Endodermal cell (in vitro differentiated cells): ENCODE measurements at regions not wholly inside any gene's neighbourhood (a gene's known extent, or its start where the extent isn't known, plus 50 kb on each side); places are given as distances from the start of the nearest gene placed in this dataset.

Source experiments
- DNase-seq: peaks from one replicate; pipeline ENCODE4 v3.0.0-alpha.2; 2017
- H3K27ac ChIP-seq: 2 replicates; pipeline ENCODE4 v1.5.1; 2013; ENCODE audit warnings: mild to moderate bottlenecking, low read depth, low read length, moderate library complexity
- H3K27me3 ChIP-seq: 2 replicates; pipeline ENCODE4 v1.6.1; 2013; ENCODE audit warnings: mild to moderate bottlenecking, low read length, moderate library complexity; ENCODE audit not compliant: insufficient read depth, control insufficient read depth, poor library complexity, severe bottlenecking
- H3K36me3 ChIP-seq: 2 replicates; pipeline ENCODE4 v1.7.0; 2013; ENCODE audit warnings: mild to moderate bottlenecking, low read length, moderate library complexity; ENCODE audit not compliant: control insufficient read depth, insufficient read depth
- H3K4me1 ChIP-seq: one replicate; pipeline ENCODE4 v1.7.0; 2013; ENCODE audit warnings: low read length; ENCODE audit not compliant: control insufficient read depth, insufficient read depth
- H3K4me3 ChIP-seq: 2 replicates; pipeline ENCODE4 v1.5.1; 2013; ENCODE audit warnings: mild to moderate bottlenecking, low read length, moderate library complexity
- H3K9ac ChIP-seq: 2 replicates; pipeline ENCODE4 v1.6.1; 2013; ENCODE audit warnings: mild to moderate bottlenecking, low read length, moderate library complexity; ENCODE audit not compliant: poor library complexity, severe bottlenecking; ENCODE audit errors: extremely low read depth
- H3K9me3 ChIP-seq: 2 replicates; pipeline ENCODE4 v1.6.1; 2013; ENCODE audit warnings: mild to moderate bottlenecking, low read length, moderate library complexity; ENCODE audit not compliant: control insufficient read depth
- H3K27ac Mint-ChIP-seq: 2 replicates; pipeline ENCODE4 v1.8.0; 2020; ENCODE audit warnings: mixed read lengths
- H3K27me3 Mint-ChIP-seq: 2 replicates; pipeline ENCODE4 v1.8.0; 2021; ENCODE audit warnings: mild to moderate bottlenecking, mixed read lengths; ENCODE audit not compliant: insufficient read depth
- H3K36me3 Mint-ChIP-seq: 2 replicates; pipeline ENCODE4 v1.8.0; 2020; ENCODE audit warnings: low read depth, mixed read lengths
- H3K4me1 Mint-ChIP-seq: 2 replicates; pipeline ENCODE4 v1.8.0; 2020; ENCODE audit warnings: mixed read lengths
- H3K4me3 Mint-ChIP-seq: 2 replicates; pipeline ENCODE4 v1.8.0; 2020; ENCODE audit warnings: mild to moderate bottlenecking, moderate library complexity, mixed read lengths
- H3K9me3 Mint-ChIP-seq: 2 replicates; pipeline ENCODE4 v1.8.0; 2020; ENCODE audit warnings: mild to moderate bottlenecking, mixed read lengths
- WGBS, 2 experiments: methylation state at CpG; one replicate each; pipeline versions ENCODE4 v1.1.5 to v1.1.7; 2013; ENCODE audit warnings: missing lambda C conversion rate in 2 of 2, mixed read lengths in 1 of 2; ENCODE audit not compliant: insufficient coverage in 1 of 2, insufficient read length in 1 of 2; 5-methylcytosine and 5-hydroxymethylcytosine counted together
- TF ChIP-seq, protein P1 (sequence below): fragments of 200-600 bp; sonication (generic); conservative IDR thresholded peaks from 2 replicates; pipeline ENCODE4 v1.5.0; 2021; ENCODE audit warnings: antibody characterized with exemption, mild to moderate bottlenecking

DNA sequence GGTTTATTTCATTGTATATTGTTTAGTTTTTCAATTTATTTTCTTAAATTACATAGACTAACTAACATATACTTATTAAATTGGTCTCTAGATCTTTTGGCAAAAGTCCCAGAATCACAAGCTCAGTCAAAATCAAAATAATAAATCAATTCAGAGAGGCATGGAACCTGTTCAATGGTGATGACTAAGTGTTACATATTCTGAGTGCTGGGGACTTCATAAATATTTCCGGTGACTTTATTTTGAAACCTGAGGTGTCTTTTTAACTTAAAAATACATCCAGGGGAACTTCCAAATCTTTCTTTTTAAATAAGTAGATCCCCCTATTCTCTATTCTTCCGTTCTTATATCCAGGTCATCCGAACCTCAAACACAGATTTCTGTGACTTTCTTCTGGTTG, 89.6 kb upstream of the ZNF804B start:
- Histone ChIP-seq H3K4me3 (no peak overlapping the region), H3K27me3 (no peaks in the 10 kb centered on the region), H3K4me1 (no peaks in the 10 kb centered on the region), H3K27ac (no peak overlapping the region), H3K9me3 (no peaks in the 10 kb centered on the region), H3K36me3 (no peaks in the 10 kb centered on the region), H3K9ac (no peak overlapping the region)
- DNase-seq = no peak
- Mint-ChIP-seq H3K4me1 (no peaks in the 10 kb centered on the region), H3K36me3 (no peaks in the 10 kb centered on the region), H3K4me3 (no peak overlapping the region), H3K27me3 (no peaks in the 10 kb centered on the region), H3K27ac (no peak overlapping the region), H3K9me3 (no peaks in the 10 kb centered on the region)
- WGBS, 2 experiments = 94 to 100% methylated on average over 3 of the region's 3 CpGs
- TF ChIP-seq, protein P1, sequence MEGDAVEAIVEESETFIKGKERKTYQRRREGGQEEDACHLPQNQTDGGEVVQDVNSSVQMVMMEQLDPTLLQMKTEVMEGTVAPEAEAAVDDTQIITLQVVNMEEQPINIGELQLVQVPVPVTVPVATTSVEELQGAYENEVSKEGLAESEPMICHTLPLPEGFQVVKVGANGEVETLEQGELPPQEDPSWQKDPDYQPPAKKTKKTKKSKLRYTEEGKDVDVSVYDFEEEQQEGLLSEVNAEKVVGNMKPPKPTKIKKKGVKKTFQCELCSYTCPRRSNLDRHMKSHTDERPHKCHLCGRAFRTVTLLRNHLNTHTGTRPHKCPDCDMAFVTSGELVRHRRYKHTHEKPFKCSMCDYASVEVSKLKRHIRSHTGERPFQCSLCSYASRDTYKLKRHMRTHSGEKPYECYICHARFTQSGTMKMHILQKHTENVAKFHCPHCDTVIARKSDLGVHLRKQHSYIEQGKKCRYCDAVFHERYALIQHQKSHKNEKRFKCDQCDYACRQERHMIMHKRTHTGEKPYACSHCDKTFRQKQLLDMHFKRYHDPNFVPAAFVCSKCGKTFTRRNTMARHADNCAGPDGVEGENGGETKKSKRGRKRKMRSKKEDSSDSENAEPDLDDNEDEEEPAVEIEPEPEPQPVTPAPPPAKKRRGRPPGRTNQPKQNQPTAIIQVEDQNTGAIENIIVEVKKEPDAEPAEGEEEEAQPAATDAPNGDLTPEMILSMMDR = no peak

GRCh38 chr7:88668591-88668990, 90.9 kb upstream of the ZNF804B start:
- Histone ChIP-seq H3K9ac (no peak overlapping the region), H3K27ac (no peak overlapping the region), H3K27me3 (no peaks in the 10 kb centered on the region), H3K9me3 (no peaks in the 10 kb centered on the region), H3K4me1 (no peaks in the 10 kb centered on the region), H3K36me3 (no peaks in the 10 kb centered on the region), H3K4me3 (no peak overlapping the region)
- TF ChIP-seq, protein P1 = no peak
- Mint-ChIP-seq H3K9me3 (no peaks in the 10 kb centered on the region), H3K27me3 (no peaks in the 10 kb centered on the region), H3K36me3 (no peaks in the 10 kb centered on the region), H3K4me1 (peaks cover 2% of the 10 kb centered on the region), H3K27ac (no peak overlapping the region), H3K4me3 (no peak overlapping the region)
- 85% methylated on average over 1 of the region's 1 CpG; no CpG with 5 or more reads in 1 of the 2 experiments for WGBS, 2 experiments
- no peak for DNase-seq

- H3K27ac Mint-ChIP-seq = no peak overlapping the region
- no peaks in the 10 kb centered on the region for H3K9me3 Mint-ChIP-seq
- H3K4me1 Mint-ChIP-seq = peaks cover 2% of the 10 kb centered on the region
- DNase-seq = no peak
- TF ChIP-seq, protein P1 = no peak
- Histone ChIP-seq H3K27me3 (no peaks in the 10 kb centered on the region), H3K36me3 (no peaks in the 10 kb centered on the region), H3K9ac (no peak overlapping the region), H3K4me1 (no peaks in the 10 kb centered on the region), H3K4me3 (no peak overlapping the region), H3K9me3 (no peaks in the 10 kb centered on the region), H3K27ac (no peak overlapping the region)
- no peak overlapping the region for H3K4me3 Mint-ChIP-seq
- no peaks in the 10 kb centered on the region for H3K27me3 Mint-ChIP-seq
- no peaks in the 10 kb centered on the region for H3K36me3 Mint-ChIP-seq
These were observed 92.9 kb upstream of the ZNF804B start for GRCh38 chr7:88666626-88667025.
